Osteoblast (primary cell): ENCODE measurements at regions not wholly inside any gene's neighbourhood (a gene's known extent, or its start where the extent isn't known, plus 50 kb on each side); places are given as distances from the start of the nearest gene placed in this dataset.

ENCODE experiments used
- DNase-seq: peaks from one replicate; pipeline ENCODE4 v3.0.0; 2011; ENCODE audit warnings: low spot score, mixed read lengths; ENCODE audit not compliant: insufficient read length; ENCODE audit errors: missing footprints
- H2AFZ ChIP-seq: 2 replicates; pipeline ENCODE4 v1.6.0; 2011; ENCODE audit warnings: mild to moderate bottlenecking, low read length
- H3K27ac ChIP-seq: 2 replicates; pipeline ENCODE4 v1.5.1; 2011; ENCODE audit warnings: mild to moderate bottlenecking, low read depth, low read length, moderate library complexity
- H3K27me3 ChIP-seq: 2 replicates; pipeline ENCODE4 v1.6.0; 2012; ENCODE audit warnings: mild to moderate bottlenecking, control low read depth, inconsistent platforms, low read length, moderate library complexity; ENCODE audit not compliant: insufficient read depth
- H3K36me3 ChIP-seq: 2 replicates; pipeline ENCODE4 v1.5.1; 2011; ENCODE audit warnings: mild to moderate bottlenecking, low read length, control low read depth, moderate library complexity; ENCODE audit not compliant: insufficient read depth
- H3K4me1 ChIP-seq: 2 replicates; pipeline ENCODE4 v1.5.1; 2011; ENCODE audit warnings: mild to moderate bottlenecking, low read length, control low read depth, moderate library complexity; ENCODE audit not compliant: insufficient read depth
- H3K4me2 ChIP-seq: 2 replicates; pipeline ENCODE4 v1.6.0; 2011; ENCODE audit warnings: mild to moderate bottlenecking, low read length; ENCODE audit not compliant: insufficient read depth
- H3K4me3 ChIP-seq: fragments of 200-600 bp; sonication (generic); 3 replicates; pipeline ENCODE4 v1.5.1; 2012; ENCODE audit warnings: mild to moderate bottlenecking, low read length, inconsistent platforms; ENCODE audit not compliant: insufficient read depth
- H3K79me2 ChIP-seq: 2 replicates; pipeline ENCODE4 v1.6.0; 2012; ENCODE audit warnings: mild to moderate bottlenecking, low read length, control low read depth, inconsistent platforms; ENCODE audit not compliant: insufficient read depth
- H3K9me3 ChIP-seq: 2 replicates; pipeline ENCODE4 v1.5.1; 2011; ENCODE audit warnings: low read depth, low read length, control low read depth
- H4K20me1 ChIP-seq: 2 replicates; pipeline ENCODE4 v1.6.0; 2012; ENCODE audit warnings: mild to moderate bottlenecking, low read length, control low read depth; ENCODE audit not compliant: insufficient read depth
- TF ChIP-seq, protein P1 (sequence below): IDR thresholded peaks from 2 replicates; pipeline ENCODE4 v1.5.1; 2011; ENCODE audit warnings: mild to moderate bottlenecking, low read depth, low read length, moderate library complexity; ENCODE audit errors: extremely low read depth

DNA sequence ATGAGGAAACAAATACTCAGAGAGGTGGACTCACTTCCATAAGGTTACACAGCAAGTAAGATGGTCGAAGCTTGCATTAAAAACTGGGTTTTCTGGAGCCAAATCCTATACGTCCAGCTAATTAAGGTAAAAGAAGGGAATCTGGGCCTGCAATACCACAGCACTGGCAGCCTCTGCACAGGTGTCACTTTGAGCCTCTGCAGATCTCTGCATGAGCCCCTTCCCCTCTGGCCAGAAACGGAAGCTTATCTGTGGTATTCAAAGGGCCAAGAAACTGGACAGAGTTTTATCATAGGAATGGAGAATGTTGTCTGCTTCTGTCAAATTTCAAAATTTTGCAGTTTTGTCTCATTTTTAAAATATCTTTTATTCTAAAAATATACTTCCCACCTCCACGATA lies 76.1 kb downstream of the OSR1 start:
- Histone ChIP-seq H3K27ac (no peak overlapping the region), H3K4me3 (no peak overlapping the region), H2AFZ (no peak overlapping the region), H3K4me2 (no peak overlapping the region), H3K79me2 (no peaks in the 10 kb centered on the region), H4K20me1 (no peaks in the 10 kb centered on the region), H3K9me3 (no peaks in the 10 kb centered on the region), H3K4me1 (no peaks in the 10 kb centered on the region), H3K27me3 (no peaks in the 10 kb centered on the region), H3K36me3 (no peaks in the 10 kb centered on the region)
- TF ChIP-seq, protein P1, sequence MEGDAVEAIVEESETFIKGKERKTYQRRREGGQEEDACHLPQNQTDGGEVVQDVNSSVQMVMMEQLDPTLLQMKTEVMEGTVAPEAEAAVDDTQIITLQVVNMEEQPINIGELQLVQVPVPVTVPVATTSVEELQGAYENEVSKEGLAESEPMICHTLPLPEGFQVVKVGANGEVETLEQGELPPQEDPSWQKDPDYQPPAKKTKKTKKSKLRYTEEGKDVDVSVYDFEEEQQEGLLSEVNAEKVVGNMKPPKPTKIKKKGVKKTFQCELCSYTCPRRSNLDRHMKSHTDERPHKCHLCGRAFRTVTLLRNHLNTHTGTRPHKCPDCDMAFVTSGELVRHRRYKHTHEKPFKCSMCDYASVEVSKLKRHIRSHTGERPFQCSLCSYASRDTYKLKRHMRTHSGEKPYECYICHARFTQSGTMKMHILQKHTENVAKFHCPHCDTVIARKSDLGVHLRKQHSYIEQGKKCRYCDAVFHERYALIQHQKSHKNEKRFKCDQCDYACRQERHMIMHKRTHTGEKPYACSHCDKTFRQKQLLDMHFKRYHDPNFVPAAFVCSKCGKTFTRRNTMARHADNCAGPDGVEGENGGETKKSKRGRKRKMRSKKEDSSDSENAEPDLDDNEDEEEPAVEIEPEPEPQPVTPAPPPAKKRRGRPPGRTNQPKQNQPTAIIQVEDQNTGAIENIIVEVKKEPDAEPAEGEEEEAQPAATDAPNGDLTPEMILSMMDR = no peak
- DNase-seq = no peak

DNA sequence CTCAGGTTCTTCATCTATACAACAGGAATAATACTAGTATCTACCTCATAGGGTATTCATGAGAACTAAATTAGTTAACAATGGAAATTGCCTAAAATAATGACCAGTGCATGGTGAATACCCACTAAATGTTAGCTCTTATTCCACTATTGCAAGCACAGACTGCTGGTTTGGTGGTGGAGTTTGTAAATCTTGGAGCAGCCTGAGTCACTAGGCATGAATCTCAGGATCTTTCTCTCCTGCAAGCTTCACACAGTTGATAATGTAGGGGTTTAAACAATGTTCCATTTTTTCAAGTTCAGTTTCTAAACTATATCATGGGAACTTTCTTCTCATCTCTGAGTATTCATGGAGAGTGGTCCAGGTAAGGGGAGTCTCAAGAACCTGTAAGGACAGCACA lies 84.0 kb downstream of the OSR1 start:
- no peak overlapping the region for H2AFZ ChIP-seq
- no peak for DNase-seq
- no peaks in the 10 kb centered on the region for H3K79me2 ChIP-seq
- no peak overlapping the region for H3K4me3 ChIP-seq
- TF ChIP-seq, protein P1 = no peak
- H4K20me1 ChIP-seq = no peaks in the 10 kb centered on the region
- H3K9me3 ChIP-seq = no peaks in the 10 kb centered on the region
- H3K27ac ChIP-seq = no peak overlapping the region
- H3K4me1 ChIP-seq = no peaks in the 10 kb centered on the region
- no peaks in the 10 kb centered on the region for H3K36me3 ChIP-seq
- H3K27me3 ChIP-seq = no peaks in the 10 kb centered on the region
- H3K4me2 ChIP-seq = no peak overlapping the region

DNA sequence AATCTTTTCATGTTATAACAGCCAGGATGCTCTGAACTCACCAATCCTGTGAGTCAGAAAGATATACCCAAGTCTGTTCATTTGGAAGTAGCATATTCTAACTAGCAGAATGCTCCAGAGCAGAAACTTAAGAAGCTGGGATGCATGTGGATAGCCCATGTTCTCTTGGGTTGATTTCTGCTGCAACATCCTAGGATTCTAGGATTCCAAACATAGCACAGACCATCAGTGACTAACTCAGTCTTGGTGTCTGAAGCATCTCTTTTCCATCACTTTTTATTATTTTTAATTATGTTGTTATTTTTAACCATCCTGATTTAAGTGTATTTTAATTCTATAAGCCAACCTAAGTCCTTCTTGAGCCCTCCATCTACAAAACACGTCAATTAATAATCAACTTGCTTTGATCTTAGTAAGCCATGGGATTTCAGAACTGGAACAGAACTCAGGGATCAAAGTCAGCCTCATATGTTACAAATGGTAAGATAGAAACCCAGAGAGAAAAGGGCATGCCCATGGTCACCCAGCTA lies 85.4 kb downstream of the OSR1 start:
- H3K27ac ChIP-seq = no peak overlapping the region
- no peak overlapping the region for H3K4me2 ChIP-seq

DNA sequence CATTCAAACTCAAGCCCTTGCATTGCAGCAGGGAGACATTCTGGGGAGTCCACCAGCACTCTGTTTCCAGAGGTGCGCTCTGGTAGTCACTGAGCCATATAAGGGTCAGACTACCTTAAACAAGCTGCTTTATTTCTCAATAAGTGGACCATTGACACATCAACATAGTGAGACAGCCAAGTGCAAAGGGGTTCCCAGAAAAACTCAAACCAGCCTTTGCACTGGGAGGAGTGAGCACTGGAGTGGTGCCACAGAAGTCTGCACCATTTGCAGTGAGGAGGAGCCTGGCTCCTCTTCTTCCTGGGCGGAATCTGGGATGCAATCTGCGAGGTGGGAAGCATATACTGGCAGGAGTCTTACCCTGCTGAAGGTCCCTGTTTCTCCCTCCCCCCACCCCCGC lies 86.4 kb downstream of the OSR1 start:
- no peak overlapping the region for H3K4me3 ChIP-seq
- DNase-seq = peak; percentile 49
- no peaks in the 10 kb centered on the region for H4K20me1 ChIP-seq
- H3K27ac ChIP-seq = no peak overlapping the region
- no peaks in the 10 kb centered on the region for H3K4me1 ChIP-seq
- no peak overlapping the region for H2AFZ ChIP-seq
- no peaks in the 10 kb centered on the region for H3K27me3 ChIP-seq
- H3K36me3 ChIP-seq = no peaks in the 10 kb centered on the region
- H3K79me2 ChIP-seq = no peaks in the 10 kb centered on the region
- no peaks in the 10 kb centered on the region for H3K9me3 ChIP-seq
- TF ChIP-seq, protein P1 = no peak
- no peak overlapping the region for H3K4me2 ChIP-seq

More for the DNA sequence above, 85.4 kb downstream of the OSR1 start:
- H3K9me3 ChIP-seq = no peaks in the 10 kb centered on the region
- TF ChIP-seq, protein P1 = no peak
- no peaks in the 10 kb centered on the region for H3K4me1 ChIP-seq
- no peak overlapping the region for H2AFZ ChIP-seq
- no peak for DNase-seq
- no peaks in the 10 kb centered on the region for H3K36me3 ChIP-seq
- no peaks in the 10 kb centered on the region for H3K79me2 ChIP-seq
- H3K4me3 ChIP-seq = no peak overlapping the region
- H3K27me3 ChIP-seq = no peaks in the 10 kb centered on the region
- no peaks in the 10 kb centered on the region for H4K20me1 ChIP-seq
